Ovary (tissue), 7 donors: ENCODE measurements at regions not wholly inside any gene's neighbourhood (a gene's known extent, or its start where the extent isn't known, plus 50 kb on each side); places are given as distances from the start of the nearest gene placed in this dataset.

Experiments
- DNase-seq, 5 donors: peaks; one replicate each; pipeline ENCODE4 v3.0.0-alpha.2; 2019 to 2020
- H3K27ac ChIP-seq, 2 donors: fragments of 200-600 bp; one replicate each; pipeline versions ENCODE4 v1.5.1 to v1.8.0; 2019 to 2022
- H3K27me3 ChIP-seq: fragments of 200-600 bp; one replicate; pipeline ENCODE4 v1.8.0; 2022
- H3K36me3 ChIP-seq: fragments of 200-600 bp; sonication (generic); one replicate; pipeline ENCODE4 v1.5.1; 2019
- H3K4me1 ChIP-seq: one replicate; pipeline ENCODE4 v1.8.1; 2013; ENCODE audit warnings: mild to moderate bottlenecking, moderate library complexity; ENCODE audit not compliant: insufficient read depth
- H3K4me3 ChIP-seq: fragments of 200-600 bp; sonication (generic); one replicate; pipeline ENCODE4 v1.5.1; 2017
- H3K9me3 ChIP-seq, 2 donors: fragments of 200-600 bp in 1 of 2; sonication (generic) in 1 of 2; one replicate each; pipeline versions ENCODE4 v1.5.1 to v1.8.1; 2013 to 2019; ENCODE audit warnings: mild to moderate bottlenecking in 1 of 2, moderate library complexity in 1 of 2
- EP300 ChIP-seq: sonication (generic); formaldehyde crosslinking; IDR thresholded peaks from one replicate; pipeline ENCODE4 v1.6.1; 2017; ENCODE audit warnings: antibody characterized with exemption
- POLR2A ChIP-seq: fragments of 450-650 bp; IDR thresholded peaks from one replicate; pipeline ENCODE4 v1.6.1; 2017; ENCODE audit warnings: antibody characterized with exemption, mild to moderate bottlenecking, moderate library complexity
- WGBS, 3 donors: extraction: QIAGEN DNeasy Blood & Tissue Kit in 1 of 3; methylation state at CpG; one replicate each; pipeline versions ENCODE4 v1.1.5 to v1.1.7; 2013 to 2017; 5-methylcytosine and 5-hydroxymethylcytosine counted together
- intact Hi-C, 4 donors: fragments of 100-400 bp; cut with DNase I; formaldehyde crosslinking; loops; one replicate each; pipeline versions ENCODE4 v1.11.0 to v1.15.1; 2022 to 2023
- TF ChIP-seq, protein P1 (sequence below), 3 donors: fragments of 450-650 bp in 2 of 3; fragments of 200-600 bp in 1 of 3; IDR thresholded peaks; one replicate each; pipeline versions ENCODE4 v1.5.1 to v1.8.0; 2016 to 2022; ENCODE audit warnings: antibody characterized with exemption in 3 of 3, mild to moderate bottlenecking in 1 of 3
- donor health status: DM: no; HTN: no; CAD: no; lungs with moderate emphysema.
- donor health status: DM: no; HTN: no; CAD: no.
- donor health status: Bipolar disorder and iron deficiency.
- donor health status: DM: no; HTN: no; CAD: no.
- donor health status: DM: yes; HTN: yes; CAD: no.

DNA sequence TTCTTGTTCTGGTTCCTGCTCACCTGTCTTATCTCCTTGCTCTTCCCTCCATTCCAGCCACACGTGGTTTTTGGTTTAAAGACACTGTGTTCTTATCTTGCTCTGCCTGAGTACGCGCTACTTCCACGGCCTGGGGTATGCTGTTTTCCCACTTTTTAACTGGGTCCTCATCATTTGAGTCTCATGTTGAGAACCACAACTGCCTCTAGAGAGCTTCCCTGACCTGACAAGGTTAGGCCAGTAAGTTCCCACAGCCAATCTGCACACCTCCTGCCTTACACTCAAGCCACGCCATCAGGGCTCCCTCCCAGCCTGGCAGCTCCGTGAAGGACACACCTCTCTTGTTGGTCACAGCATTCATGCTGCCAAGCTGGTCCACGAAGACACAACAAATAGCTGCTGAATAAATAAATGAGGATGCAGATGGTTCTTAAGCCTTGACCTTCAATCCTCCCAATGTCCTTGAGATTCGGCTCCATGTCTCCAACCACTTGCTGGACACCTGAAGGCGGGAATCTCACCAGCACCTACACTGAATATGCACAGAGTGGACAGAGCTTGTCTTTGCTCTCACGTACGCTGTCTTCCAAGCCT lies 201.7 kb upstream of the KLF14 start:
- 48 to 74% (median 61%) methylated on average over 11 of the region's 11 CpGs for WGBS, 3 donors
- Histone ChIP-seq H3K9me3 (no peaks in the 10 kb centered on the region), H3K36me3 (no peaks in the 10 kb centered on the region), H3K4me3 (no peak overlapping the region), H3K4me1 (peaks cover 17% of the 10 kb centered on the region), H3K27me3 (no peaks in the 10 kb centered on the region), H3K27ac (no peak overlapping the region)
- TF ChIP-seq, protein P1, sequence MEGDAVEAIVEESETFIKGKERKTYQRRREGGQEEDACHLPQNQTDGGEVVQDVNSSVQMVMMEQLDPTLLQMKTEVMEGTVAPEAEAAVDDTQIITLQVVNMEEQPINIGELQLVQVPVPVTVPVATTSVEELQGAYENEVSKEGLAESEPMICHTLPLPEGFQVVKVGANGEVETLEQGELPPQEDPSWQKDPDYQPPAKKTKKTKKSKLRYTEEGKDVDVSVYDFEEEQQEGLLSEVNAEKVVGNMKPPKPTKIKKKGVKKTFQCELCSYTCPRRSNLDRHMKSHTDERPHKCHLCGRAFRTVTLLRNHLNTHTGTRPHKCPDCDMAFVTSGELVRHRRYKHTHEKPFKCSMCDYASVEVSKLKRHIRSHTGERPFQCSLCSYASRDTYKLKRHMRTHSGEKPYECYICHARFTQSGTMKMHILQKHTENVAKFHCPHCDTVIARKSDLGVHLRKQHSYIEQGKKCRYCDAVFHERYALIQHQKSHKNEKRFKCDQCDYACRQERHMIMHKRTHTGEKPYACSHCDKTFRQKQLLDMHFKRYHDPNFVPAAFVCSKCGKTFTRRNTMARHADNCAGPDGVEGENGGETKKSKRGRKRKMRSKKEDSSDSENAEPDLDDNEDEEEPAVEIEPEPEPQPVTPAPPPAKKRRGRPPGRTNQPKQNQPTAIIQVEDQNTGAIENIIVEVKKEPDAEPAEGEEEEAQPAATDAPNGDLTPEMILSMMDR (IDR thresholded peaks at IDR 0.05) = no peak
- no peak for TF ChIP-seq EP300
- no peak for TF ChIP-seq POLR2A
- intact Hi-C loops = no loop called here
- no peak for DNase-seq

DNA sequence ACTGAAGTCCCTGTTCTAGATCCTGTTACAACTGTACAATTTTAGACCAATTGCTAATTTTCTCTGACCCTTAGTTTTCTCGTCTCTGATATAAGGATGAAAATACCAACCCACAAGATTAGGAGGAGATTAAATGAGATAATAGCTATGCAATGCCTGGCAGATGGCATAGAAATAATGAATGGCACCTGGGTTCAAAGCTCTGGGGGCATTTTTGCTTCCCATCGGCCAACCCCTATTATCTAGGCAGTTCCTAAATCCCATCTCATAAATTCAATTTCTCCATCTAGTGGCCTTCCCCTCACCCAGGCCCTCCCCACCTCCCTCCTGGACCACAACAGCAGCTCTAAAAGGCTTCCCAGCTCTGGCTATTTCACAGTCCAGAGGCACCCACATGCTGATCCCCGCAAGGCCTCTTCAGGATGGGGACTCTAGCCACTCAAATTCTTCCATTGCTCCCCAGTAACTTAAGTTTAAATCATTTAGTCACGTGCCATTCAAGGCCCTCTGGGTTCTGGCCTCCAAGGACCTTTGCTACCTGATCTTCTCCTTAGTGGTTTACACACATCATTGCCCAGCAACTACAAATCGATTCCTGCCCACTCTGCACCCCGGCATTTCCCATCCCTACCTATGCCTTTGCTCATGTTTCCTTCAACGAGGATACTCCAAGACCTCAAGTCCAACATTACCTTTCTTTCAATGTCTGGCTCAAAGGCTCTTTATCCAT lies 202.4 kb upstream of the KLF14 start:
- H3K36me3 ChIP-seq = no peaks in the 10 kb centered on the region
- WGBS, 3 donors = 82 to 93% (median 90%) methylated on average over 7 of the region's 7 CpGs
- no peak overlapping the region for H3K27ac ChIP-seq
- H3K9me3 ChIP-seq = no peaks in the 10 kb centered on the region
- no peak for TF ChIP-seq EP300
- TF ChIP-seq POLR2A = no peak
- TF ChIP-seq, protein P1 (IDR thresholded peaks at IDR 0.05) = no peak
- intact Hi-C loops = no loop called here
- no peak overlapping the region for H3K4me3 ChIP-seq
- H3K4me1 ChIP-seq = peaks cover 17% of the 10 kb centered on the region
- DNase-seq = no peak
- no peaks in the 10 kb centered on the region for H3K27me3 ChIP-seq

DNA sequence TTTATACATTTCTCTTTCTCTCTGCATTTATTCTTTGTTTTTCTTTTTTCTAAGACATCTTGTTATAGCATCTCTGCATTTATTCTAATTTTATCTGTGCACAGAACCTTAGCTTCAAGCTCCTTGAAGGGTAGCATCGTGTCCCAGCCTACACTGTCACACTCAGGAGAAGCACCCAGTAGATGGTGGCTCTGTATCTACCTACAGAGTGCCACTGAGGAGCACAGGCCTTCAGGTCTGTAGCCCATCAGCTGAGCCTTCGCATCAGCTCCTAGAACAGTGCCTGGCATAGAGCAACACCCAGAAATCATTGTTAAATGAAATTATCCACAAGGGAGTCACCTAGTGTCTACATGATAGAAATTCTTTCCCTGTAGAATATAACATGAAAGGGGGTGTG lies 203.0 kb upstream of the KLF14 start:
- no peaks in the 10 kb centered on the region for H3K27me3 ChIP-seq
- no peaks in the 10 kb centered on the region for H3K9me3 ChIP-seq
- intact Hi-C loops = no loop called here
- DNase-seq = no peak
- WGBS, 3 donors = 90 to 100% (median 95%) methylated on average over 2 of the region's 2 CpGs
- peaks cover 17% of the 10 kb centered on the region for H3K4me1 ChIP-seq
- H3K27ac ChIP-seq = no peak overlapping the region
- H3K4me3 ChIP-seq = no peak overlapping the region
- no peaks in the 10 kb centered on the region for H3K36me3 ChIP-seq
- TF ChIP-seq POLR2A = no peak

DNA sequence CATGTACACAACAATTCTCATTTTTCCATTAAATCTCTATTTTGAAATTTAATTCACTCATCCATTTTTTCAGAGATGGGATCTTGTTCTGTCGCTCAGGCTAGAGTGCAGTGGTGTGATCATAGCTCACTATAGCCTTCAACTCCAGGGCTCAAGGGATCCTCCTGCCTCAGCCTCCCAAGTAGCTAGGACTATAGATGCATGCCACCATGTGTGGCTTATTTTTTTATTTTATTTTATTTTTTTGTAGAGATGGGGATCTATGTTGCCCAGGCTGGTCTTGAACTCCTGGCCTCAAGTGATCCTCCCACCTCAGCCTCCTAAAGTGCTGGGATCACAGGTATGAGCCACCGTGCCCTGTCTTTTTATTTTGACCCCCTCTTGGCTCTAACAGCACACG lies 203.8 kb upstream of the KLF14 start:
- peaks cover 18% of the 10 kb centered on the region for H3K4me1 ChIP-seq
- intact Hi-C loops = no loop called here
- peak overlapping the region; percentile 51 for H3K4me3 ChIP-seq
- H3K36me3 ChIP-seq = no peaks in the 10 kb centered on the region
- no peak overlapping the region for H3K27ac ChIP-seq
- no peak for TF ChIP-seq EP300
- TF ChIP-seq POLR2A = no peak
- TF ChIP-seq, protein P1 (IDR thresholded peaks at IDR 0.05) = no peak
- H3K9me3 ChIP-seq = no peaks in the 10 kb centered on the region
- no peaks in the 10 kb centered on the region for H3K27me3 ChIP-seq
- 92 to 96% (median 93%) methylated on average over 3 of the region's 3 CpGs for WGBS, 3 donors
- DNase-seq = no peak

DNA sequence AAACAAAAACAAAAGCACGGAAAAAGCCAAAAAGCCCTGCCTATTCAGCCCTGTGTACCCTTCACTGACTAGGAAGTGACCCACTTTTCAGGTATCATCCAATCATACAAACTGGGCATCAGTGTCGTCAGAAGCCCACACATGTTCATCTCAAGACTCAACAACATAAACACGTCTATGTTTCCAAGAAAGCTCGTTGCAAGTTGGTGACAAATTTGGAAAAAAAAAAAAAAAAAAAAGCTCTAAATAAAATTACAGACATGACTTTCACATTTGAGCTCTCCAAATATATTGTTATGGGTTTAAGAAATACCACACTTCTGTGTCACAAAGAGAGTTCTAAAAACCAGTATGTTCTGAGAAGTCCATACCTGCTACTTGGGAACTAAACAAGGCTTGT lies 204.7 kb upstream of the KLF14 start:
- H3K4me3 ChIP-seq = peak overlapping the region; percentile 51
- no peaks in the 10 kb centered on the region for H3K27me3 ChIP-seq
- TF ChIP-seq, protein P1 (IDR thresholded peaks at IDR 0.05) = no peak
- TF ChIP-seq POLR2A (no peak), EP300 (no peak)
- WGBS, 3 donors = 22 to 34% (median 30%) methylated on average over 4 of the region's 4 CpGs
- intact Hi-C loops = no loop called here
- DNase-seq = no peak
- no peaks in the 10 kb centered on the region for H3K9me3 ChIP-seq
- no peak overlapping the region for H3K27ac ChIP-seq
- peaks cover 18% of the 10 kb centered on the region for H3K4me1 ChIP-seq
- no peaks in the 10 kb centered on the region for H3K36me3 ChIP-seq
